Coronary artery (tissue), 2 donors: ENCODE measurements at regions not wholly inside any gene's neighbourhood (a gene's known extent, or its start where the extent isn't known, plus 50 kb on each side); places are given as distances from the start of the nearest gene placed in this dataset.

Experiments used
- DNase-seq: peaks from one replicate; pipeline ENCODE4 v3.0.0-alpha.2; 2017; ENCODE audit warnings: low spot score
- H3K27ac ChIP-seq, 2 donors: fragments of 200-600 bp; sonication (generic); one replicate each; pipeline ENCODE4 v1.5.1; 2016 to 2019
- H3K4me3 ChIP-seq: fragments of 200-600 bp; sonication (generic); 2 replicates; pipeline ENCODE4 v1.5.1; 2016; ENCODE audit warnings: mild to moderate bottlenecking, moderate library complexity
- CTCF ChIP-seq: fragments of 200-600 bp; sonication (generic); IDR thresholded peaks from one replicate; pipeline ENCODE4 v1.5.1; 2019; ENCODE audit warnings: antibody characterized with exemption

- no peak for TF ChIP-seq CTCF
- DNase-seq = no peak
- H3K27ac ChIP-seq = peak overlapping the region in 1 of 2 donors; percentile 18
Observed at GRCh38 chr1:79293611-79294010, 287.1 kb upstream of the ADGRL4 start.

GRCh38 chr1:79290927-79291474, 284.5 kb upstream of the ADGRL4 start:
- TF ChIP-seq CTCF = no peak
- no peak for DNase-seq
- no peak overlapping the region for H3K4me3 ChIP-seq
- H3K27ac ChIP-seq = no peak overlapping the region

More at GRCh38 chr1:79293611-79294010, 287.1 kb upstream of the ADGRL4 start:
- no peak overlapping the region for H3K4me3 ChIP-seq

- H3K27ac ChIP-seq = no peak overlapping the region
- TF ChIP-seq CTCF = no peak
Observed at GRCh38 chr1:79287982-79288381, 281.5 kb upstream of the ADGRL4 start.

GRCh38 chr1:79285667-79286066, 279.1 kb upstream of the ADGRL4 start:
- TF ChIP-seq CTCF = no peak
- Histone ChIP-seq H3K4me3 (no peak overlapping the region), H3K27ac (no peak overlapping the region)
- no peak for DNase-seq

More at GRCh38 chr1:79287982-79288381, 281.5 kb upstream of the ADGRL4 start:
- no peak for DNase-seq
- no peak overlapping the region for H3K4me3 ChIP-seq

- TF ChIP-seq CTCF = no peak
- Histone ChIP-seq H3K27ac (no peak overlapping the region), H3K4me3 (no peak overlapping the region)
- DNase-seq = no peak
Observed at GRCh38 chr1:79283451-79283850, 276.9 kb upstream of the ADGRL4 start.

- Histone ChIP-seq H3K4me3 (no peak overlapping the region), H3K27ac (no peak overlapping the region)
- TF ChIP-seq CTCF = no peak
- DNase-seq = no peak
Observed at GRCh38 chr1:79281442-79281841, 274.9 kb upstream of the ADGRL4 start.

- TF ChIP-seq CTCF = no peak
- Histone ChIP-seq H3K4me3 (no peak overlapping the region), H3K27ac (no peak overlapping the region)
- DNase-seq = no peak
Observed at GRCh38 chr1:79271759-79272158, 265.2 kb upstream of the ADGRL4 start.
